ENCODE measurements at regions not wholly inside any gene's neighbourhood (a gene's known extent, or its start where the extent isn't known, plus 50 kb on each side); places are given as distances from the start of the nearest gene placed in this dataset.

DNA sequence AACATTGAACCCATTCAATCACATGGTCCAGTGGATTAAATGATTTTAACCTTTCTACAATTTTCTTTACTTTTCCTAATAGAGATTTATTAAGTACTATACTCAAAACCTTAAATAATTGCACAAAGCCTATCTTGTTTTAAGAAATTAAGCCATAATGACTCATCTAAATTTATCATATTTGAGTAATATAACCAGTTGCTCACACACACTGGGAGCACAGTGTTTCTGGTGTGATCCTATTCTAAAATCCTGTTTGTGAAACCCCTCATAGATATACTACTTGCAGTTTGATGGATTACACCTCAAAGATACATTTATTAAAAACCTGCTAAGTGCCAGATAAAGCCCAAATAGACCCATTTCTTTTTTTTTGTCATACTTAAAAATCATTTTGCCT lies 668.3 kb upstream of the CDH18 start:
- no peak for TF ChIP-seq CTCF (IDR thresholded peaks at IDR 0.05)

DNA sequence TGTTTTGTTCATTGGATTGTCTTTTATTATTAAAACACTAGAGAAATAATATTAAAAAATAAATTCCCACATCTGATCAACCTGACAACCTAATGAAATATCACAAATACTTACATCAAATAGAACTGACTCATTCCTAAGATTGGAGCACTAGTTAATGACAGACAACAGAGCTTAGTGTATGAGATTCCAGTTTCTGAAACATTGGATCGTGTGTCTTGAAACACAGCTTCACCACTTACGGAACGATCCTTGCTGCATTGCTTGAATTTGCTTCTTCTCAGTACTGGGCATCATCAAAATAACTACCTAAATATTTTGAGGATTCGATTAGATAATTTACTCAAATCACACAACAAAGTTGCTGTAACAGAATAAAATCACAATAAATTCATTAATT lies 667.2 kb upstream of the CDH18 start:
- no peak for TF ChIP-seq CTCF (IDR thresholded peaks at IDR 0.05)

DNA sequence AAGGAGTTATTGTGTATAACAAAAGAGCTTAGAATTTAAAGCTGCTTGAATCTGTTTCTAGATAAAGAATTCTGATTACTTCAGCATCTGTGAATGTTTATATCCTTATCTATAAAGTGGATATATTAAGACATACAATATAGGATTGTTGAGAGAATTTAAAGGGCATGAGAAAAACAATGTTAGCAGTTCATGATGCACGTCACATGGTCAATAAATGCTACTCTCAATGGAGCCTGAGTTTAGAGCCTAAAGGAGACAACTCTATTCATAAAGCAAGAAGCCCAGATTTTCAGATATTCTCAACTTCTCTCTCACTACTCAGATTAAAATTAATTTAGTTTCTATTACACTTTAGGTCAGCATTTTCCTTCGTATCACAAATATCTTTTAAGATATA lies 666.7 kb upstream of the CDH18 start:
- no peak for TF ChIP-seq CTCF (IDR thresholded peaks at IDR 0.05)

GRCh38 chr5:20654033-20654432 lies 666.0 kb upstream of the CDH18 start:
- no peak for TF ChIP-seq CTCF (IDR thresholded peaks at IDR 0.05)

- no peak for TF ChIP-seq CTCF (IDR thresholded peaks at IDR 0.05)
Observed at GRCh38 chr5:20649966-20650365, 662.0 kb upstream of the CDH18 start.

- TF ChIP-seq CTCF (IDR thresholded peaks at IDR 0.05) = no peak
Observed at GRCh38 chr5:20648981-20649380, 661.0 kb upstream of the CDH18 start.

DNA sequence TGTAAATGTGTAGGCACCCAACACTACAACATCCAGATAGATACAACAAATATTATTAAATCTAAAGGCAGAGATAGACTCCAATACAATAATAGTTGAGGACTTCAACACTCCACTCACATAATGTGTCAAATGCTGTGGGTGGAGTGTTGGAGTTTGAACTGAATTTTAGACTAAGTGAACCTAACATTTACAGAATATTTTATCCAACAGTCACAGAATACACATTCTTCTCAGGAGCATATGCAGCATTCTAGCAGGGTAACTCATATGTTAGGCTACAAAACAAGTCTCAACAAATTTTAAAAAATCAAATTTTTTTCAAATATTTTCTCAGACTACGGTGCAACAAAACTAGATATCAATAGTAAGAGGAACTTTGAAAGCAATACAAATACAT lies 648.7 kb upstream of the CDH18 start:
- no peak for TF ChIP-seq CTCF (IDR thresholded peaks at IDR 0.05)

DNA sequence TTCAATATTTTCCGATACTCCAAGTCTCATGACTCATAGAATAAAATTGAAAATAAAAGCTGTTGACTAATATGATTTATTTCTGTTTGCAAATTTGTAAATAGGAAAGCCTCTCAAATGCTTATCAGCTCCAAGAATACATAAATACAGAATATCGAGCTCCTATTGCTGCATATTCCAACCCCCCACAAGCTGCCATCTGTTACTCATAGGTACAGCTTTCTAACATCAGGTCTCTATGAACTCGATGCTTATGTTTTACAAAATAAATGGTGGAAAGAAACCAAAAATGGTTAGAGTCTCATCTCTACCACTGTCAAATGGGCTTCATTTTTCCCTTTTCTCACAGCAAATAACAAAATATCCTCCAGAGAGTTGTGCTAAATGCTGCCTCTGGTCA lies 631.6 kb upstream of the CDH18 start:
- no peak for TF ChIP-seq CTCF (IDR thresholded peaks at IDR 0.05)

All from LNCAP (cell line).